Transverse colon (tissue), 4 donors: ENCODE measurements at regions not wholly inside any gene's neighbourhood (a gene's known extent, or its start where the extent isn't known, plus 50 kb on each side); places are given as distances from the start of the nearest gene placed in this dataset.

ENCODE experiments used
- CTCF ChIP-seq, 5 experiments: fragments of 200-600 bp in 3 of 5; fragments of 450-650 bp in 2 of 5; sonication (generic) in 3 of 5; IDR thresholded peaks; 1 replicate in 2 of 5; 2 replicates in 3 of 5; pipeline ENCODE4 v1.5.1; 2016 to 2017; ENCODE audit warnings: antibody characterized with exemption in 5 of 5, inconsistent platforms in 3 of 5, mild to moderate bottlenecking in 2 of 5, moderate library complexity in 1 of 5
- EP300 ChIP-seq: sonication (generic); formaldehyde crosslinking; IDR thresholded peaks from one replicate; pipeline ENCODE4 v1.6.1; 2017; ENCODE audit warnings: antibody characterized with exemption, low read depth
- POLR2A ChIP-seq: fragments of 450-650 bp; IDR thresholded peaks from one replicate; pipeline ENCODE4 v1.6.1; 2016; ENCODE audit warnings: antibody characterized with exemption, mild to moderate bottlenecking, moderate library complexity
- POLR2AphosphoS5 ChIP-seq, 3 donors: sonication (generic); formaldehyde crosslinking; IDR thresholded peaks; one replicate each; pipeline ENCODE4 v1.6.1; 2016; ENCODE audit warnings: antibody characterized with exemption in 3 of 3

GRCh38 chr6:93940381-93940780 is 521.0 kb upstream of the EPHA7 start:
- no peak for TF ChIP-seq CTCF (IDR thresholded peaks at IDR 0.05)
- TF ChIP-seq POLR2A = no peak
- no peak for TF ChIP-seq POLR2AphosphoS5 (IDR thresholded peaks at IDR 0.05)
- TF ChIP-seq EP300 = no peak
